Keratinocyte (primary cell): ENCODE measurements at regions not wholly inside any gene's neighbourhood (a gene's known extent, or its start where the extent isn't known, plus 50 kb on each side); places are given as distances from the start of the nearest gene placed in this dataset.

Experiments
- CTCF ChIP-seq, 3 experiments: IDR thresholded peaks in 1 of 3; conservative IDR thresholded peaks in 1 of 3; optimal IDR thresholded peaks in 1 of 3; 2 replicates in 2 of 3; 3 replicates in 1 of 3; pipeline versions ENCODE3 to v1.5.1; 2011; ENCODE audit warnings: low read length in 3 of 3, mild to moderate bottlenecking in 3 of 3, moderate library complexity in 2 of 3, control low read depth in 1 of 3, inconsistent platforms in 1 of 3; ENCODE audit not compliant: insufficient read depth in 2 of 3; ENCODE audit errors: extremely low read depth in 1 of 3
- EZH2 ChIP-seq: IDR thresholded peaks from one replicate; pipeline ENCODE4 v1.6.1; 2012; ENCODE audit warnings: inconsistent platforms, mild to moderate bottlenecking, low read length, moderate library complexity

- TF ChIP-seq CTCF (optimal IDR thresholded peaks at IDR 0.05 in 1 of 3, IDR thresholded peaks at IDR 0.05 in 1 of 3, conservative IDR thresholded peaks at IDR 0.05 in 1 of 3; ENCODE audit: extremely low read depth in 1 of 3, insufficient read depth in 2 of 3, low read length in 3 of 3) (no peak), EZH2 (no peak)
Observed at GRCh38 chr3:125692361-125692760, 97.1 kb upstream of the OSBPL11 start.
